ENCODE measurements at regions not wholly inside any gene's neighbourhood (a gene's known extent, or its start where the extent isn't known, plus 50 kb on each side); places are given as distances from the start of the nearest gene placed in this dataset.

- Histone ChIP-seq H3K27me3 (ENCODE audit: control insufficient read depth in 1 of 2, insufficient read depth in 2 of 2, low read length in 2 of 2) (no peaks in the 10 kb centered on the region), H3K4me3 (ENCODE audit: low read length in 2 of 2) (no peak overlapping the region), H3K9ac (ENCODE audit: low read length in 2 of 2) (no peak overlapping the region), H3K36me3 (ENCODE audit: control insufficient read depth in 2 of 2, insufficient read depth in 2 of 2, low read length in 2 of 2) (no peaks in the 10 kb centered on the region), H3K4me1 (ENCODE audit: control insufficient read depth, insufficient read depth, low read length) (no peaks in the 10 kb centered on the region), H3K9me3 (ENCODE audit: control insufficient read depth in 2 of 2, low read length in 2 of 2) (no peaks in the 10 kb centered on the region), H3K27ac (ENCODE audit: low read length) (no peak overlapping the region)
These were observed 614.6 kb upstream of the PLXNA2 start for GRCh38 chr1:208858738-208859137.

GRCh38 chr1:208864366-208864965 lies 620.3 kb upstream of the PLXNA2 start:
- Histone ChIP-seq H3K27ac (ENCODE audit: low read length) (no peak overlapping the region), H3K27me3 (ENCODE audit: control insufficient read depth in 1 of 2, insufficient read depth in 2 of 2, low read length in 2 of 2) (no peaks in the 10 kb centered on the region), H3K4me3 (ENCODE audit: low read length in 2 of 2) (no peak overlapping the region), H3K9ac (ENCODE audit: low read length in 2 of 2) (no peak overlapping the region), H3K4me1 (ENCODE audit: control insufficient read depth, insufficient read depth, low read length) (no peaks in the 10 kb centered on the region), H3K36me3 (ENCODE audit: control insufficient read depth in 2 of 2, insufficient read depth in 2 of 2, low read length in 2 of 2) (no peaks in the 10 kb centered on the region), H3K9me3 (ENCODE audit: control insufficient read depth in 2 of 2, low read length in 2 of 2) (no peaks in the 10 kb centered on the region)

GRCh38 chr1:208866386-208866955 lies 622.3 kb upstream of the PLXNA2 start:
- Histone ChIP-seq H3K9ac (ENCODE audit: low read length in 2 of 2) (no peak overlapping the region), H3K36me3 (ENCODE audit: control insufficient read depth in 2 of 2, insufficient read depth in 2 of 2, low read length in 2 of 2) (no peaks in the 10 kb centered on the region), H3K27me3 (ENCODE audit: control insufficient read depth in 1 of 2, insufficient read depth in 2 of 2, low read length in 2 of 2) (no peaks in the 10 kb centered on the region), H3K4me1 (ENCODE audit: control insufficient read depth, insufficient read depth, low read length) (no peaks in the 10 kb centered on the region), H3K27ac (ENCODE audit: low read length) (no peak overlapping the region), H3K9me3 (ENCODE audit: control insufficient read depth in 2 of 2, low read length in 2 of 2) (no peaks in the 10 kb centered on the region), H3K4me3 (ENCODE audit: low read length in 2 of 2) (no peak overlapping the region)

- Histone ChIP-seq H3K4me3 (ENCODE audit: low read length in 2 of 2) (no peak overlapping the region), H3K36me3 (ENCODE audit: control insufficient read depth in 2 of 2, insufficient read depth in 2 of 2, low read length in 2 of 2) (no peaks in the 10 kb centered on the region), H3K9ac (ENCODE audit: low read length in 2 of 2) (no peak overlapping the region), H3K9me3 (ENCODE audit: control insufficient read depth in 2 of 2, low read length in 2 of 2) (no peaks in the 10 kb centered on the region), H3K27ac (ENCODE audit: low read length) (no peak overlapping the region), H3K4me1 (ENCODE audit: control insufficient read depth, insufficient read depth, low read length) (no peaks in the 10 kb centered on the region), H3K27me3 (ENCODE audit: control insufficient read depth in 1 of 2, insufficient read depth in 2 of 2, low read length in 2 of 2) (no peaks in the 10 kb centered on the region)
These were observed 624.4 kb upstream of the PLXNA2 start for GRCh38 chr1:208868554-208868953.

GRCh38 chr1:208874915-208875314 lies 630.7 kb upstream of the PLXNA2 start:
- Histone ChIP-seq H3K9me3 (ENCODE audit: control insufficient read depth in 2 of 2, low read length in 2 of 2) (no peaks in the 10 kb centered on the region), H3K9ac (ENCODE audit: low read length in 2 of 2) (no peak overlapping the region), H3K4me1 (ENCODE audit: control insufficient read depth, insufficient read depth, low read length) (no peaks in the 10 kb centered on the region), H3K36me3 (ENCODE audit: control insufficient read depth in 2 of 2, insufficient read depth in 2 of 2, low read length in 2 of 2) (no peaks in the 10 kb centered on the region), H3K27me3 (ENCODE audit: control insufficient read depth in 1 of 2, insufficient read depth in 2 of 2, low read length in 2 of 2) (no peaks in the 10 kb centered on the region), H3K27ac (ENCODE audit: low read length) (no peak overlapping the region), H3K4me3 (ENCODE audit: low read length in 2 of 2) (no peak overlapping the region)

GRCh38 chr1:208879022-208879421 lies 634.8 kb upstream of the PLXNA2 start:
- H3K9me3 ChIP-seq (ENCODE audit: control insufficient read depth in 2 of 2, low read length in 2 of 2) = no peaks in the 10 kb centered on the region
- no peaks in the 10 kb centered on the region for H3K4me1 ChIP-seq (ENCODE audit: control insufficient read depth, insufficient read depth, low read length)
- H3K4me3 ChIP-seq (ENCODE audit: low read length in 2 of 2) = no peak overlapping the region
- no peaks in the 10 kb centered on the region for H3K36me3 ChIP-seq (ENCODE audit: control insufficient read depth in 2 of 2, insufficient read depth in 2 of 2, low read length in 2 of 2)
- H3K27ac ChIP-seq (ENCODE audit: low read length) = no peak overlapping the region
- H3K27me3 ChIP-seq (ENCODE audit: control insufficient read depth in 1 of 2, insufficient read depth in 2 of 2, low read length in 2 of 2) = no peaks in the 10 kb centered on the region
- no peak overlapping the region for H3K9ac ChIP-seq (ENCODE audit: low read length in 2 of 2)

GRCh38 chr1:208880433-208881100 lies 636.4 kb upstream of the PLXNA2 start:
- Histone ChIP-seq H3K4me1 (ENCODE audit: control insufficient read depth, insufficient read depth, low read length) (no peaks in the 10 kb centered on the region), H3K9me3 (ENCODE audit: control insufficient read depth in 2 of 2, low read length in 2 of 2) (no peaks in the 10 kb centered on the region), H3K9ac (ENCODE audit: low read length in 2 of 2) (no peak overlapping the region), H3K4me3 (ENCODE audit: low read length in 2 of 2) (no peak overlapping the region), H3K36me3 (ENCODE audit: control insufficient read depth in 2 of 2, insufficient read depth in 2 of 2, low read length in 2 of 2) (no peaks in the 10 kb centered on the region), H3K27me3 (ENCODE audit: control insufficient read depth in 1 of 2, insufficient read depth in 2 of 2, low read length in 2 of 2) (no peaks in the 10 kb centered on the region), H3K27ac (ENCODE audit: low read length) (no peak overlapping the region)

GRCh38 chr1:208885060-208885459 lies 640.9 kb upstream of the PLXNA2 start:
- H3K27me3 ChIP-seq (ENCODE audit: control insufficient read depth in 1 of 2, insufficient read depth in 2 of 2, low read length in 2 of 2) = no peaks in the 10 kb centered on the region
- H3K27ac ChIP-seq (ENCODE audit: low read length) = no peak overlapping the region
- H3K4me1 ChIP-seq (ENCODE audit: control insufficient read depth, insufficient read depth, low read length) = no peaks in the 10 kb centered on the region
- no peak overlapping the region for H3K4me3 ChIP-seq (ENCODE audit: low read length in 2 of 2)
- no peaks in the 10 kb centered on the region for H3K36me3 ChIP-seq (ENCODE audit: control insufficient read depth in 2 of 2, insufficient read depth in 2 of 2, low read length in 2 of 2)
- H3K9ac ChIP-seq (ENCODE audit: low read length in 2 of 2) = no peak overlapping the region
- no peaks in the 10 kb centered on the region for H3K9me3 ChIP-seq (ENCODE audit: control insufficient read depth in 2 of 2, low read length in 2 of 2)

GRCh38 chr1:208885650-208886049 lies 641.5 kb upstream of the PLXNA2 start:
- no peak overlapping the region for H3K9ac ChIP-seq (ENCODE audit: low read length in 2 of 2)
- H3K27me3 ChIP-seq (ENCODE audit: control insufficient read depth in 1 of 2, insufficient read depth in 2 of 2, low read length in 2 of 2) = no peaks in the 10 kb centered on the region
- no peak overlapping the region for H3K4me3 ChIP-seq (ENCODE audit: low read length in 2 of 2)
- H3K4me1 ChIP-seq (ENCODE audit: control insufficient read depth, insufficient read depth, low read length) = no peaks in the 10 kb centered on the region
- no peak overlapping the region for H3K27ac ChIP-seq (ENCODE audit: low read length)
- H3K36me3 ChIP-seq (ENCODE audit: control insufficient read depth in 2 of 2, insufficient read depth in 2 of 2, low read length in 2 of 2) = no peaks in the 10 kb centered on the region
- H3K9me3 ChIP-seq (ENCODE audit: control insufficient read depth in 2 of 2, low read length in 2 of 2) = no peaks in the 10 kb centered on the region

GRCh38 chr1:208888376-208888775 lies 644.2 kb upstream of the PLXNA2 start:
- H3K36me3 ChIP-seq (ENCODE audit: control insufficient read depth in 2 of 2, insufficient read depth in 2 of 2, low read length in 2 of 2) = no peaks in the 10 kb centered on the region
- H3K4me3 ChIP-seq (ENCODE audit: low read length in 2 of 2) = no peak overlapping the region
- no peak overlapping the region for H3K27ac ChIP-seq (ENCODE audit: low read length)
- H3K9ac ChIP-seq (ENCODE audit: low read length in 2 of 2) = no peak overlapping the region
- H3K27me3 ChIP-seq (ENCODE audit: control insufficient read depth in 1 of 2, insufficient read depth in 2 of 2, low read length in 2 of 2) = no peaks in the 10 kb centered on the region
- no peaks in the 10 kb centered on the region for H3K4me1 ChIP-seq (ENCODE audit: control insufficient read depth, insufficient read depth, low read length)
- H3K9me3 ChIP-seq (ENCODE audit: control insufficient read depth in 2 of 2, low read length in 2 of 2) = no peaks in the 10 kb centered on the region

- H3K4me3 ChIP-seq (ENCODE audit: low read length in 2 of 2) = no peak overlapping the region
- no peaks in the 10 kb centered on the region for H3K4me1 ChIP-seq (ENCODE audit: control insufficient read depth, insufficient read depth, low read length)
- no peak overlapping the region for H3K27ac ChIP-seq (ENCODE audit: low read length)
- H3K36me3 ChIP-seq (ENCODE audit: control insufficient read depth in 2 of 2, insufficient read depth in 2 of 2, low read length in 2 of 2) = no peaks in the 10 kb centered on the region
- H3K9me3 ChIP-seq (ENCODE audit: control insufficient read depth in 2 of 2, low read length in 2 of 2) = no peaks in the 10 kb centered on the region
- H3K9ac ChIP-seq (ENCODE audit: low read length in 2 of 2) = no peak overlapping the region
- H3K27me3 ChIP-seq (ENCODE audit: control insufficient read depth in 1 of 2, insufficient read depth in 2 of 2, low read length in 2 of 2) = no peaks in the 10 kb centered on the region
These were observed 648.0 kb upstream of the PLXNA2 start for GRCh38 chr1:208892147-208892546.

Data from stomach smooth muscle (tissue), 2 donors.